Activated naive CD4-positive, alpha-beta T cell treated with anti-CD3 and anti-CD28 coated beads for 36 hours (primary cell): ENCODE measurements at regions not wholly inside any gene's neighbourhood (a gene's known extent, or its start where the extent isn't known, plus 50 kb on each side); places are given as distances from the start of the nearest gene placed in this dataset.

Experiments used
- CTCF ChIA-PET: fragments of 350-600 bp; sonication (Branson Sonifier 250); formaldehyde crosslinking; loops from one replicate; lab custom pipeline; 2021; ENCODE audit warnings: antibody characterized with exemption; lab: Charles Lee
- DNase-seq: peaks from one replicate; pipeline ENCODE4 v3.0.0-alpha.2; 2020
- H3K27ac Mint-ChIP-seq: one replicate; pipeline ENCODE4 v1.8.0; 2021; ENCODE audit warnings: mild to moderate bottlenecking, mixed read lengths
- H3K27me3 Mint-ChIP-seq: one replicate; pipeline ENCODE4 v1.8.0; 2021; ENCODE audit warnings: low read depth, mixed read lengths
- H3K36me3 Mint-ChIP-seq: one replicate; pipeline ENCODE4 v1.8.0; 2021; ENCODE audit warnings: low read depth, mixed read lengths
- H3K4me1 Mint-ChIP-seq: one replicate; pipeline ENCODE4 v1.8.0; 2021; ENCODE audit warnings: low read depth, mixed read lengths
- H3K4me3 Mint-ChIP-seq: one replicate; pipeline ENCODE4 v1.8.0; 2021; ENCODE audit warnings: mild to moderate bottlenecking, moderate library complexity, mixed read lengths
- H3K9me3 Mint-ChIP-seq: one replicate; pipeline ENCODE4 v1.8.0; 2021; ENCODE audit warnings: mixed read lengths
- intact Hi-C: fragments of 100-400 bp; cut with micrococcal nuclease; formaldehyde crosslinking; loops from one replicate; pipeline ENCODE4 v1.15.1; 2023

DNA sequence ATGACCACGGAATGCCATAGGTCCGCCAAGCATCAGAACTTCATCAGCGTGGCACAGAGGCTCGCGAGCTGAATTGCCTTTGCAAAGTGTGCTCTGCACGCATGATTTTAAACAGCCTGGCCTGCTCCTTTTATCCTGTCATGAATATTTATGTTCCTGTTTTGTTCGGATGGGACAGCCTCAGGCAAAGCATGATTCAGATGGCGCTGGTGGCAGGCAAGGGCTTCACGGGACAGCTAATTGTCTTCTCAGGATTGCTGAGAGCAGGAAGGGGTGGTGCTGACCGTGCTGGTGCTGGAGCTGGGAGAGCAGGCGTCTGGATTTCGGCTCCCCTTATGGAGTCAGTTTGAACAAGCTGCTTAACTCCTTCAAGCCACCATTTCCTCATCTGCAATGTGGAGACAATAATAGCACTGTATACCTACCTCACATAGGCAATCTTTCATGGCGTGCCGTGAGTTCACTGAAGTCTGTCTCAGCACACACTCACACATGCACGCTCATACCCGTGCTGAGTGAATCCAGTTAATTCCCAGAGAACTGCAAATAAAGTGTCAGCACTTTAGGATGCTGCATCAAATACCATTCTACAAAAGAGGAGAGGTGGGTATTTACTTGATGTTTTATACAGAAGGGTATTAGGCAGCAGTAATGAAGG is 79.7 kb upstream of the APCDD1 start:
- CTCF ChIA-PET, result no interaction called here
- no peak overlapping the region for H3K27ac Mint-ChIP-seq
- H3K27me3 Mint-ChIP-seq, result peaks cover 3% of the 10 kb centered on the region
- H3K4me3 Mint-ChIP-seq, result no peak overlapping the region
- no peaks in the 10 kb centered on the region for H3K36me3 Mint-ChIP-seq
- H3K4me1 Mint-ChIP-seq, result no peaks in the 10 kb centered on the region
- intact Hi-C loops, result no loop called here
- no peaks in the 10 kb centered on the region for H3K9me3 Mint-ChIP-seq
- DNase-seq, result no peak

- intact Hi-C loops, result no loop called here
- Mint-ChIP-seq H3K36me3 (no peaks in the 10 kb centered on the region), H3K27ac (no peak overlapping the region), H3K4me1 (no peaks in the 10 kb centered on the region), H3K4me3 (no peak overlapping the region), H3K9me3 (no peaks in the 10 kb centered on the region), H3K27me3 (peaks cover 3% of the 10 kb centered on the region)
- CTCF ChIA-PET, result no interaction called here
- DNase-seq, result no peak
Observed at GRCh38 chr18:10376731-10377130, 77.7 kb upstream of the APCDD1 start.

DNA sequence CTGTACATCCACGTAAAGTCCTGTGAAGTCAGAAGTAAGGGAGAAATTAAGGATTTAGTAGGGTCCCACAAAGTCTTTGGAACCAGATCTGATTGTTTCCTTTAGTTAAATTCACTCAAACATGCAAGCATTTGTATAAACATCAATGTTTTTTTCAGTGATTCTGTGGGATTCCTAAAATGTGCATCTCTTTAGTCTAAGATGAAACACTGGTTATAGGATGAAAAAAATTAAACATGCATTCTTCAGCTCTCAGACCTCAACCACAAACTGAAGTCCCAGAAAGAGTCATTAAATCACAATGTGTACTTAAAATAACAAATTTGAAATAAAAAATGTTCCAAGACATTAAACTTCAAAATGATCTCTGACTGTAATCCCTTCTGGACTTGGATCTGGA is 76.5 kb upstream of the APCDD1 start:
- no peak overlapping the region for H3K4me3 Mint-ChIP-seq
- H3K36me3 Mint-ChIP-seq, result no peaks in the 10 kb centered on the region
- no peak overlapping the region for H3K27ac Mint-ChIP-seq
- CTCF ChIA-PET, result no interaction called here
- no peaks in the 10 kb centered on the region for H3K4me1 Mint-ChIP-seq
- no peaks in the 10 kb centered on the region for H3K9me3 Mint-ChIP-seq
- H3K27me3 Mint-ChIP-seq, result peaks cover 3% of the 10 kb centered on the region
- intact Hi-C loops, result no loop called here
- DNase-seq, result no peak

- CTCF ChIA-PET, result no interaction called here
- DNase-seq, result no peak
- no peaks in the 10 kb centered on the region for H3K4me1 Mint-ChIP-seq
- H3K36me3 Mint-ChIP-seq, result no peaks in the 10 kb centered on the region
- H3K4me3 Mint-ChIP-seq, result no peak overlapping the region
- intact Hi-C loops, result no loop called here
- H3K9me3 Mint-ChIP-seq, result no peaks in the 10 kb centered on the region
- H3K27me3 Mint-ChIP-seq, result peaks cover 3% of the 10 kb centered on the region
- H3K27ac Mint-ChIP-seq, result no peak overlapping the region
Observed at GRCh38 chr18:10378688-10379420, 75.6 kb upstream of the APCDD1 start.

DNA sequence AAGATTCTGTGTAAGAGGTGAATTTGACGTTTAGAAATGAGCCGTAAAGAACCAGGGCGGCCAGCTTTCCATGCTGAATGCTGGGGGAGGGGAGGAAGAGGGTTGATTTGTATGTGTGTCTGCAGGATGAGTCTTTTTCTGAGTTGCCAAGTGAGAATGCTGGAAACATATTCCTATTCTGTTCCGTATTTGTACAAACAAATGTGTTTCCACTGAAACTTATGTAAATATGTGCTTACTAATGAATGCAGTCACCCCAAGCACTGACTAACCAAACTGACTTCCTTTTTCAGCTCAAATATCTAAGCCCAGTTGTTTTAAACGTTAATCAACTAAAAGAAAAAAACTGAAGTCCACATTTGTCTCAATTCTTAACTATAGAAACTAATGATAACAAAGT is 74.9 kb upstream of the APCDD1 start:
- H3K27ac Mint-ChIP-seq, result no peak overlapping the region
- no peaks in the 10 kb centered on the region for H3K4me1 Mint-ChIP-seq
- no peaks in the 10 kb centered on the region for H3K36me3 Mint-ChIP-seq
- intact Hi-C loops, result no loop called here
- H3K4me3 Mint-ChIP-seq, result no peak overlapping the region
- CTCF ChIA-PET, result no interaction called here
- peaks cover 3% of the 10 kb centered on the region for H3K27me3 Mint-ChIP-seq
- no peak for DNase-seq
- H3K9me3 Mint-ChIP-seq, result no peaks in the 10 kb centered on the region

DNA sequence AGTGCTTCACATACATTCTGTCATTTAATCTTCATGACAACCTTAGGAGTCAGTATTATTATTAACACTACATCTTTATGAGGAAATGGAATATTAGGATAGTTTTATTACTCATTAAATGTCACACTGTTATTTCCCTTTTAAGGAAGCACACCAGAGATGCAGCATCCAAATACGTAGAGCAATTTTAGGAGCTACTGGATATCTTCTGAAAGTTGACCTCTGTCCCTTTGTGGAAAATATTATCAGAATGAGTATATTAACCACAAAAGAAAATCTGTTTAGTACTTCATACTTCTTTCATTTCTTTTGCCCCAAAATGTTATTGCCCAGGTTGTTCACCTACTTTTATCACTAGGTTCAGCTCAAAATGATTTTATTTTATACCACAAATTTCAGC is 72.9 kb upstream of the APCDD1 start:
- CTCF ChIA-PET, result no interaction called here
- intact Hi-C loops, result no loop called here
- Mint-ChIP-seq H3K27me3 (peaks cover 3% of the 10 kb centered on the region), H3K4me1 (no peaks in the 10 kb centered on the region), H3K9me3 (no peaks in the 10 kb centered on the region), H3K4me3 (no peak overlapping the region), H3K36me3 (no peaks in the 10 kb centered on the region), H3K27ac (no peak overlapping the region)
- no peak for DNase-seq

GRCh38 chr18:10381951-10382350 is 72.5 kb upstream of the APCDD1 start:
- H3K9me3 Mint-ChIP-seq, result no peaks in the 10 kb centered on the region
- H3K4me3 Mint-ChIP-seq, result no peak overlapping the region
- peaks cover 3% of the 10 kb centered on the region for H3K27me3 Mint-ChIP-seq
- no peak overlapping the region for H3K27ac Mint-ChIP-seq
- CTCF ChIA-PET, result no interaction called here
- H3K36me3 Mint-ChIP-seq, result no peaks in the 10 kb centered on the region
- intact Hi-C loops, result no loop called here
- DNase-seq, result no peak
- H3K4me1 Mint-ChIP-seq, result no peaks in the 10 kb centered on the region

- no peaks in the 10 kb centered on the region for H3K4me1 Mint-ChIP-seq
- no peaks in the 10 kb centered on the region for H3K9me3 Mint-ChIP-seq
- H3K27ac Mint-ChIP-seq, result no peak overlapping the region
- intact Hi-C loops, result no loop called here
- DNase-seq, result no peak
- no peak overlapping the region for H3K4me3 Mint-ChIP-seq
- CTCF ChIA-PET, result no interaction called here
- peaks cover 6% of the 10 kb centered on the region for H3K27me3 Mint-ChIP-seq
- no peaks in the 10 kb centered on the region for H3K36me3 Mint-ChIP-seq
Observed at GRCh38 chr18:10386049-10386448, 68.4 kb upstream of the APCDD1 start.

- H3K36me3 Mint-ChIP-seq, result no peaks in the 10 kb centered on the region
- H3K27ac Mint-ChIP-seq, result no peak overlapping the region
- CTCF ChIA-PET, result interaction anchor here (0.6 kb wide), 1 partner anchor 1393 kb away, joined by 3 read pairs; no protein-coding TSS in a partner anchor
- no peak for DNase-seq
- H3K4me3 Mint-ChIP-seq, result no peak overlapping the region
- H3K4me1 Mint-ChIP-seq, result peaks cover 8% of the 10 kb centered on the region
- intact Hi-C loops, result no loop called here
- H3K27me3 Mint-ChIP-seq, result peaks cover 12% of the 10 kb centered on the region
- H3K9me3 Mint-ChIP-seq, result no peaks in the 10 kb centered on the region
Observed at GRCh38 chr18:10386956-10387355, 67.5 kb upstream of the APCDD1 start.

GRCh38 chr18:10387399-10387798 is 67.0 kb upstream of the APCDD1 start:
- intact Hi-C loops, result no loop called here
- H3K9me3 Mint-ChIP-seq, result no peaks in the 10 kb centered on the region
- no peak overlapping the region for H3K4me3 Mint-ChIP-seq
- no peak overlapping the region for H3K27ac Mint-ChIP-seq
- peaks cover 8% of the 10 kb centered on the region for H3K4me1 Mint-ChIP-seq
- H3K36me3 Mint-ChIP-seq, result no peaks in the 10 kb centered on the region
- DNase-seq, result no peak
- peaks cover 12% of the 10 kb centered on the region for H3K27me3 Mint-ChIP-seq
- CTCF ChIA-PET, result interaction anchor here (0.6 kb wide), 1 partner anchor 1393 kb away, joined by 3 read pairs; no protein-coding TSS in a partner anchor

DNA sequence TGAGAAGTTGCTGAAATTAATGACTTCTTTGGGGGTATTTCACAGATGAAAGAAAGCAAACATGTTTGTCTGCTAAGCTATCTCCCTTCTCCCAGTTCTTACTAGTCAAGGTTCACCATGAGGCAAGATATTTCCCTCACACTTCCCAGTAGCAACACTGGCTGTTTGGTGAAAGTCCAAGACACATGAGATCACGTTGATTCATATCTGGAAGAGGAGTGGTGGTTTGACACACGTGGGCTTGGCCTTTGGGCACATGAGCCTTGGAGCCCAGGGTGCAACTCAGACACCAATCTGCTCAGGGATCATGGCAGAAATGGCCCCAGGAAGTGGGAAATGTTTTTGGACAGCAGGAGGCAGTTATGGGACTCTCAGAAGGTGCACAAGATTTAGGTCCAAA is 66.1 kb upstream of the APCDD1 start:
- CTCF ChIA-PET, result no interaction called here
- peaks cover 8% of the 10 kb centered on the region for H3K4me1 Mint-ChIP-seq

DNA sequence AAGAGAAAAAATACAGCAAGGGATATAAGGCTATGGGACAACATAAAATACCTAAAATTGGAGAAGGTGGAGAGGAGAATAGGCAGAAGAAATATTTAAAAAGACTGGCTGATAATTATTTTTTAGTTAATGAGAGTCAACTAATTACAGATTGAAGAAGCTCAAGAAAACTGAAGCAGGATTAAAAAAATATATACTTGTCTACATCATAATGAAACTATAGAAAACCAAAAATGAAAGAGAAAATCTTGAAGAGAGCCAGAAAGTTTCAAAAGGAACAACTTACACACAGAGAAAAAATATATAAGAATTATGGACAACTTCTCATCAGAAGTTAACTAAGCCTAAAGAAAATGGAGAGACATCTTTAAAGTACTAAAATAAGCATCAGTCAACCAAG is 62.9 kb upstream of the APCDD1 start:
- H3K36me3 Mint-ChIP-seq, result no peaks in the 10 kb centered on the region
- CTCF ChIA-PET, result no interaction called here
- peaks cover 12% of the 10 kb centered on the region for H3K27me3 Mint-ChIP-seq
- peaks cover 8% of the 10 kb centered on the region for H3K4me1 Mint-ChIP-seq
- no peak for DNase-seq
- no peaks in the 10 kb centered on the region for H3K9me3 Mint-ChIP-seq
- H3K4me3 Mint-ChIP-seq, result no peak overlapping the region
- no peak overlapping the region for H3K27ac Mint-ChIP-seq
- intact Hi-C loops, result no loop called here

More for the DNA sequence above, 66.1 kb upstream of the APCDD1 start:
- no peak for DNase-seq
- Mint-ChIP-seq H3K9me3 (no peaks in the 10 kb centered on the region), H3K27ac (no peak overlapping the region), H3K27me3 (peaks cover 12% of the 10 kb centered on the region), H3K36me3 (no peaks in the 10 kb centered on the region), H3K4me3 (no peak overlapping the region)
- intact Hi-C loops, result no loop called here

GRCh38 chr18:10397004-10397403 is 57.4 kb upstream of the APCDD1 start:
- intact Hi-C loops, result no loop called here
- H3K36me3 Mint-ChIP-seq, result no peaks in the 10 kb centered on the region
- H3K4me1 Mint-ChIP-seq, result no peaks in the 10 kb centered on the region
- H3K27me3 Mint-ChIP-seq, result peaks cover 5% of the 10 kb centered on the region
- no peak overlapping the region for H3K4me3 Mint-ChIP-seq
- CTCF ChIA-PET, result no interaction called here
- no peak overlapping the region for H3K27ac Mint-ChIP-seq
- no peaks in the 10 kb centered on the region for H3K9me3 Mint-ChIP-seq
- DNase-seq, result no peak
